IPS-20b (cell line): ENCODE measurements at regions not wholly inside any gene's neighbourhood (a gene's known extent, or its start where the extent isn't known, plus 50 kb on each side); places are given as distances from the start of the nearest gene placed in this dataset.

Experiments used
- H3K27ac ChIP-seq: one replicate; pipeline ENCODE4 v1.5.1; 2013; ENCODE audit warnings: low read length
- H3K27me3 ChIP-seq: 2 replicates; pipeline ENCODE4 v1.6.1; 2013; ENCODE audit warnings: mild to moderate bottlenecking, low read length, inconsistent platforms; ENCODE audit not compliant: insufficient read depth
- H3K36me3 ChIP-seq: 2 replicates; pipeline ENCODE4 v1.6.1; 2013; ENCODE audit warnings: low read depth, mild to moderate bottlenecking, inconsistent platforms, low read length, moderate library complexity; ENCODE audit not compliant: insufficient read depth
- H3K4me1 ChIP-seq: 2 replicates; pipeline ENCODE4 v1.6.1; 2013; ENCODE audit warnings: mild to moderate bottlenecking, control low read depth, inconsistent platforms, low read length, moderate library complexity; ENCODE audit not compliant: insufficient read depth
- H3K4me3 ChIP-seq: 2 replicates; pipeline ENCODE4 v1.5.1; 2013; ENCODE audit warnings: mild to moderate bottlenecking, low read length, inconsistent platforms
- H3K9ac ChIP-seq: 2 replicates; pipeline ENCODE4 v1.6.1; 2013; ENCODE audit warnings: low read depth, mild to moderate bottlenecking, inconsistent platforms, low read length, moderate library complexity
- H3K9me3 ChIP-seq: 2 replicates; pipeline ENCODE4 v1.6.1; 2013; ENCODE audit warnings: mild to moderate bottlenecking, low read depth, low read length, inconsistent platforms; ENCODE audit not compliant: insufficient read depth

DNA sequence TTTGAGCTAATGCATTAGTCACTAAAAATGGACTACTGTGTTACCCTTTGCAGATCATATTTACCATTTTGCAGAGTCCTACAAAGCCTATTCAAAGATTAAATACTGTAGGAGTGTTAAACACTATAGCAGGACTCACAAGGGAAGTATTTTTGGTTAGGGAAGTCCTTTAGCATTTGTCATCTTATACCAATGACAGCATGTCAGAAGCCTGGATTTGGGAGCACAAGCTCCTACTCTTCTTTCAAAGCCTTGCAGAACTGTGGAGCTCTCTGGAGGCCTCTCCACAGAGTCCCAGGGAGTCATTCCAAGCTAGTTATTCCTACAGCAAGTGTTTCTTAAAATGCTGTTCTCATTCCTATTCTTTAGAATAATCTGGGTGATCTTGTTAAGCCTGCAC lies 288.8 kb downstream of the PIK3R1 start:
- Histone ChIP-seq H3K4me3 (no peak overlapping the region), H3K9me3 (no peaks in the 10 kb centered on the region), H3K27ac (no peak overlapping the region), H3K27me3 (no peaks in the 10 kb centered on the region), H3K36me3 (no peaks in the 10 kb centered on the region), H3K4me1 (no peaks in the 10 kb centered on the region), H3K9ac (no peak overlapping the region)

DNA sequence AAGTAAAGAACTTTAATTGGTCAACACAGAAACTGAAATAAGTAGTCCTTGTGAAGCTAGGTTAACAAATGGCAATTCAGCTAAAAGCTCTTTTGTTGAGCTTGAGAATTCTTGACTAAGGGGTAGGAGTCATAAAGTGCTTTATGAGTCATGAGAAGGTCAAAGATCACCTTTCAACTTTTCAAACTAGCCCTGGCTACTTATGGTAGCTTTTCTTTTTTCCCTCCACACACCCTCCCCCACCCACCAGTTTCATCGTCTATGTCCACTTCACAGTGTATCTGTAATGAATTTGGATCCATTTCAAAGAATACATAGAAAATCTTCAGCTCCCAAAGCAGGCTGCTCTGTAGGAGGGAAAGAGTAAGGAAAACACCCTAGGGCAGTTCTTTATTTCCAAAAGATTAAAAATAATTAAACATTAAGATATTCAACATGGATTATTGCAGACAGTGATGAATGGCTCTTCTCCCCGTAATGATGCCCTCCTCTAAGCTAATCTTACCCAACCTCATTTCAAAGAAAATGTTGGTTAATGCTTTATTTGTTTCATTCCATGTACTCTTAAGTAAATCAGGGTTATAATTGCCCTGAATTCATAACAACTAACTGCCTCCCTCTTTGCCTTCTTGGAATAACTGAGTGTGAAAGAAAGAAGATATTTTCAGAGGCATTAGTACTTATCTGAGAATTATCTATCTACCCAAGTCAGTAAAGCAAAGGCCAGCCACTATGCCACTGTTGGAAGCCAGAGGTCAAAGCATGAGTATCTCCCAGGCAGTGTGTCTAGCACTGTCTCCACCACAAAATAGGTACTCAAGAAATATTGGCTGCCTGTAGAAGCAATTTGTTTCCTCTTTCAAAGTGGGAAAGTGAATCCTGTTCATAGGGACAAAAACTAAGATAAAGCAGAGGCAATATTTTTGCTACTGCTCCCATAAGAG lies 290.6 kb downstream of the PIK3R1 start:
- Histone ChIP-seq H3K9me3 (no peaks in the 10 kb centered on the region), H3K27me3 (no peaks in the 10 kb centered on the region), H3K27ac (no peak overlapping the region)

DNA sequence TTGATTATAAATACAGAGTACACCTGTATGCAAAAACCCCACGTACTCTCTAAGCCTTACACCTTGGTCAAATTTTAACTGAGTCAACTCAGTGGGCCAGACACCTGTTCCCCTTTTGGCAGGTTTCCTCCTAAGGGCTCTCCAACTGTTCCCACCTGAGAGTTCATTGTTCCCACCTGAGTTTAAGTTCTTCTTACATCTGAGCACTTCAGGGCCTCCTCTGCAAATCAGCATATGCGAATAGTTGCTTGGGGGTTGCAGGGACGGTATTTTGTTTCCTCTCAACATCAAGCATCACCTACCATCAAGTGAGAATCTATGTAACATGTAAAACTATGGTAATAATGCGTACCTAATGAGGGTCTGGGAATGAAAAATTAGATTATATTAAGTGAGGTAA lies 300.0 kb downstream of the PIK3R1 start:
- Histone ChIP-seq H3K27ac (no peak overlapping the region), H3K4me3 (no peak overlapping the region), H3K36me3 (no peaks in the 10 kb centered on the region), H3K4me1 (peaks cover 12% of the 10 kb centered on the region; the same call in 1 of the 2 replicates), H3K27me3 (no peaks in the 10 kb centered on the region), H3K9ac (no peak overlapping the region; the same call in 1 of the 2 replicates), H3K9me3 (no peaks in the 10 kb centered on the region)

More for the DNA sequence above, 290.6 kb downstream of the PIK3R1 start:
- H3K4me1 ChIP-seq = no peaks in the 10 kb centered on the region
- H3K36me3 ChIP-seq = no peaks in the 10 kb centered on the region
- no peak overlapping the region for H3K4me3 ChIP-seq
- H3K9ac ChIP-seq = no peak overlapping the region

- H3K27me3 ChIP-seq = no peaks in the 10 kb centered on the region
- no peaks in the 10 kb centered on the region for H3K36me3 ChIP-seq
- peaks cover 12% of the 10 kb centered on the region; the same call in 1 of the 2 replicates for H3K4me1 ChIP-seq
- H3K9ac ChIP-seq = no peak overlapping the region
- H3K9me3 ChIP-seq = no peaks in the 10 kb centered on the region
- no peak overlapping the region for H3K27ac ChIP-seq
- H3K4me3 ChIP-seq = no peak overlapping the region
Observed at GRCh38 chr5:68518286-68518685, 302.7 kb downstream of the PIK3R1 start.

DNA sequence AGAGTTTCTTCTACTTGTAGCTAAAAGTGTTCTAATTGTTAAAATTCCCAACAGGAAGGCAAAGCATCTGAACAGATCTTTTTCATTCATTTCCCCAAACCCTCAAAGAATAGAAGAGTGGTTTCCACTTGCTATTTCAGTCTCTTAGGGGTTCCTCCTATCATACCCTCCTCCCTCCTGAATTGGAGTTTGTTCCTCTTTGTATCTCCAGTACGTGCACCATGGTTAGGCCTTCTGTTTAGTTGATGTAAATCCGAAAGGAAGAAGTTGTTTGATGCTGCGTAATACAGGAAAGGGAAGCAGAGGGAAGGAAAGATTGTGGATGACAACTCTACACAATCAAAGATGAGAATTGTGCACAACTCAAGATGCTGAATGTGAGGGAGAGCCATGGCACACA lies 303.6 kb downstream of the PIK3R1 start:
- H3K27ac ChIP-seq = no peak overlapping the region

GRCh38 chr5:68521776-68522175 lies 306.2 kb downstream of the PIK3R1 start:
- H3K27me3 ChIP-seq = no peaks in the 10 kb centered on the region
- peaks cover 2% of the 10 kb centered on the region; the same call in 1 of the 2 replicates for H3K9me3 ChIP-seq
- H3K36me3 ChIP-seq = no peaks in the 10 kb centered on the region
- H3K4me1 ChIP-seq = no peaks in the 10 kb centered on the region
- no peak overlapping the region for H3K4me3 ChIP-seq
- no peak overlapping the region for H3K27ac ChIP-seq
- H3K9ac ChIP-seq = no peak overlapping the region

More for the DNA sequence above, 303.6 kb downstream of the PIK3R1 start:
- Histone ChIP-seq H3K27me3 (no peaks in the 10 kb centered on the region), H3K36me3 (no peaks in the 10 kb centered on the region), H3K4me1 (peaks cover 12% of the 10 kb centered on the region; the same call in 1 of the 2 replicates), H3K9me3 (no peaks in the 10 kb centered on the region), H3K9ac (no peak overlapping the region), H3K4me3 (no peak overlapping the region)

GRCh38 chr5:68522863-68523262 lies 307.3 kb downstream of the PIK3R1 start:
- Histone ChIP-seq H3K27ac (no peak overlapping the region), H3K27me3 (no peaks in the 10 kb centered on the region), H3K9me3 (peaks cover 5% of the 10 kb centered on the region; the same call in 1 of the 2 replicates), H3K4me3 (no peak overlapping the region), H3K4me1 (no peaks in the 10 kb centered on the region), H3K9ac (no peak overlapping the region), H3K36me3 (no peaks in the 10 kb centered on the region)

DNA sequence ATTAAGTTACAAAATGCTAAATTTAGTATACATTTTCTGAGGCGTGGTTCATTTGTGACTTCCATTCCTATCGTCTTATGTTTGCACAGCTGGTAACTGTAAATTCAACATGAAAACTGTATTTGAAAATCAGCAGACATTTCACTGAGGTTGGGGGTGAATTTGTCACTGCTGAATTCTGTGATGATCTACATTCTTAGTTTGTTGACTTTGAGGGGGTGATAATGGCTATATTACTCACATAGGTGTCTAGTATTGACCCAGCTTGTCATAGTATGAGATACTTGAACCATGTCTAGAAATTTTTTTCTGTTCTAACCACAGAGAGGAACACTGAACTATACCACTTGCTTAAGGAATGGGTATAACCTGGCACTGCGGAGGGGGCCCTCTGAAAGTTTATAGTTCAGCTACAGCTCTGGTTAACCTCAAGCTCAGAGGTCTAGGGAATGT lies 313.3 kb downstream of the PIK3R1 start:
- Histone ChIP-seq H3K9me3 (peaks cover 12% of the 10 kb centered on the region; the same call in 1 of the 2 replicates), H3K4me3 (no peak overlapping the region), H3K27me3 (no peaks in the 10 kb centered on the region), H3K4me1 (peaks cover 7% of the 10 kb centered on the region; the same call in 1 of the 2 replicates), H3K36me3 (no peaks in the 10 kb centered on the region), H3K9ac (no peak overlapping the region), H3K27ac (no peak overlapping the region)

DNA sequence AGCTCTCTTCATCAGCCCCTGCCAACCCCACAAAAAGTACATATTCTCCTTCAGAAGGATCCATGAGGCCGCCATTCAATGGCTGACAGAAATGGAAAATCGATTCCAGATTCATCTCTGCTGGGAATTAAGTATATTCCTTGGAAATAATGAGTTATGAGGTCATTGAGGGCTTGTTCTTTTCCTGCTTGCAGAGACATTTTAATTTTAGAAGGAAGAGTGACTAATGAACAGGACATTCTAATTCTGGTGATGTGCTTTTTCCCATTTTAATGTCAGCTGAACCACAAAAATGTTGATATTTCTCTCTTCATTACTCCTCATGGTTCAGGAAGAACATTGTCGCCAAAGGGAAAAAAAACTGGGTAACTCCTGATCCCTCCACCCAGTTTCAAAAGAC lies 314.0 kb downstream of the PIK3R1 start:
- no peaks in the 10 kb centered on the region for H3K27me3 ChIP-seq
- peaks cover 13% of the 10 kb centered on the region; the same call in 1 of the 2 replicates for H3K4me1 ChIP-seq
- peaks cover 12% of the 10 kb centered on the region; the same call in 1 of the 2 replicates for H3K9me3 ChIP-seq
- no peak overlapping the region for H3K4me3 ChIP-seq
- H3K36me3 ChIP-seq = no peaks in the 10 kb centered on the region
- no peak overlapping the region for H3K27ac ChIP-seq
- H3K9ac ChIP-seq = no peak overlapping the region

GRCh38 chr5:68531970-68532369 lies 316.4 kb downstream of the PIK3R1 start:
- H3K4me1 ChIP-seq = peaks cover 25% of the 10 kb centered on the region
- no peak overlapping the region for H3K9ac ChIP-seq
- no peak overlapping the region for H3K4me3 ChIP-seq
- no peak overlapping the region for H3K27ac ChIP-seq
- H3K9me3 ChIP-seq = peaks cover 8% of the 10 kb centered on the region; the same call in 1 of the 2 replicates
- H3K27me3 ChIP-seq = no peaks in the 10 kb centered on the region
- no peaks in the 10 kb centered on the region for H3K36me3 ChIP-seq

GRCh38 chr5:68533051-68533450 lies 317.5 kb downstream of the PIK3R1 start:
- no peaks in the 10 kb centered on the region for H3K27me3 ChIP-seq
- H3K36me3 ChIP-seq = no peaks in the 10 kb centered on the region
- H3K4me1 ChIP-seq = peaks cover 25% of the 10 kb centered on the region
- no peak overlapping the region for H3K9ac ChIP-seq
- no peak overlapping the region for H3K4me3 ChIP-seq
- peaks cover 4% of the 10 kb centered on the region; the same call in 1 of the 2 replicates for H3K9me3 ChIP-seq
- H3K27ac ChIP-seq = no peak overlapping the region

DNA sequence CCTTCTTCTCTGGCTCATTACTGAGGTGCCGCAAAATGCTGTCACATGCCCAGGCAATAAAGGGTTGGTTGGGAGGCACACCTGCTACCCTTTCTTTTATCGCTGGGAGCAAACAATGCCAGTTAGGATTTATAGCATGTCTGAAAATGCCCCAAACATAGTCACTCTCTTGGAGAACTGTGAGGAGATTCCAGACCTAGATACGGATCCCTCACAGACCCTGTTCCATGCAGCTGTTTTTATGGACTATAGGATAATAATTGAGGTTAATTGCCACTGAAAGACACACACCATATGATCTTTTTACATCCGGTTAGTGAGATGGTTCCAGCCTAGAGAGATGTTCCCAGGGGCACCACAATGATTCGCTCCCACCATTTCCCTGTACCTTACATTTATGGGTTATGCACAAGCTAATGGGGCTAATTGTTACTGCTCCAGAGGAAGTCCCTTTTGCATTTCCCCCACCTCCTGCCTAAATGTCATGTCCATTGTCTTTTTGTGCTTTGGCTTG lies 318.1 kb downstream of the PIK3R1 start:
- no peaks in the 10 kb centered on the region for H3K36me3 ChIP-seq
- peaks cover 25% of the 10 kb centered on the region for H3K4me1 ChIP-seq
- no peak overlapping the region for H3K27ac ChIP-seq
- H3K9ac ChIP-seq = no peak overlapping the region
- no peak overlapping the region for H3K4me3 ChIP-seq
- no peaks in the 10 kb centered on the region for H3K27me3 ChIP-seq
- H3K9me3 ChIP-seq = no peaks in the 10 kb centered on the region
